ENCODE measurements at regions not wholly inside any gene's neighbourhood (a gene's known extent, or its start where the extent isn't known, plus 50 kb on each side); places are given as distances from the start of the nearest gene placed in this dataset.

GRCh38 chr2:84238907-84239306 is 220.2 kb downstream of the SUCLG1 start:
- peaks cover 6% of the 10 kb centered on the region for H3K4me1 ChIP-seq (ENCODE audit: control insufficient read depth, extremely low read depth, insufficient read depth, low read length)
- no peaks in the 10 kb centered on the region for H3K27me3 ChIP-seq (ENCODE audit: control insufficient read depth, extremely low read depth, insufficient read depth, low read length)
- H4K20me1 ChIP-seq (ENCODE audit: control insufficient read depth, extremely low read depth, insufficient read depth, low read length): no peaks in the 10 kb centered on the region
- no peak overlapping the region for H3K4me2 ChIP-seq (ENCODE audit: control insufficient read depth, extremely low read depth, insufficient read depth, low read depth, low read length)
- no peaks in the 10 kb centered on the region for H3K79me2 ChIP-seq (ENCODE audit: control insufficient read depth, insufficient read depth, low read length)
- DNase-seq (ENCODE audit: low read depth, low spot score) (no peak), FAIRE-seq (no peak)
- no peak for TF ChIP-seq EZH2 (IDR thresholded peaks at IDR 0.05; ENCODE audit: low read length)
- no peak for TF ChIP-seq CTCF (optimal IDR thresholded peaks at IDR 0.05 in 1 of 3, IDR thresholded peaks at IDR 0.05 in 1 of 3, conservative IDR thresholded peaks at IDR 0.05 in 1 of 3; ENCODE audit: extremely low read depth in 1 of 3, insufficient read depth in 2 of 3, low read length in 3 of 3)
- no peak overlapping the region for H3K27ac ChIP-seq (ENCODE audit: control insufficient read depth, insufficient read depth, low read length)
- no peaks in the 10 kb centered on the region for H3K9me3 ChIP-seq (ENCODE audit: control insufficient read depth, low read depth, low read length)
- H2AFZ ChIP-seq (ENCODE audit: control insufficient read depth, low read length): no peak overlapping the region
- dilution Hi-C loops (cut with MboI; ENCODE audit: extremely low pct_ligation_motif_present, low sequenced_read_pairs): no loop called here
- no peaks in the 10 kb centered on the region for H3K9me1 ChIP-seq (ENCODE audit: control insufficient read depth, extremely low read depth, insufficient read depth, low read length)
- no peak overlapping the region for H3K4me3 ChIP-seq (ENCODE audit: control insufficient read depth in 2 of 3, extremely low read depth in 1 of 3, insufficient read depth in 2 of 3, low read depth in 1 of 3, low read length in 3 of 3)
- H3K36me3 ChIP-seq (ENCODE audit: control insufficient read depth in 2 of 2, extremely low read depth in 1 of 2, insufficient read depth in 2 of 2, low read length in 2 of 2): no peaks in the 10 kb centered on the region
- H3K9ac ChIP-seq (ENCODE audit: control insufficient read depth, extremely low read depth, insufficient read depth, low read length): no peak overlapping the region

GRCh38 chr2:84236288-84236687 is 222.8 kb downstream of the SUCLG1 start:
- Histone ChIP-seq H3K36me3 (ENCODE audit: control insufficient read depth in 2 of 2, extremely low read depth in 1 of 2, insufficient read depth in 2 of 2, low read length in 2 of 2) (no peaks in the 10 kb centered on the region), H4K20me1 (ENCODE audit: control insufficient read depth, extremely low read depth, insufficient read depth, low read length) (no peaks in the 10 kb centered on the region), H3K9ac (ENCODE audit: control insufficient read depth, extremely low read depth, insufficient read depth, low read length) (no peak overlapping the region), H3K79me2 (ENCODE audit: control insufficient read depth, insufficient read depth, low read length) (no peaks in the 10 kb centered on the region), H3K4me3 (ENCODE audit: control insufficient read depth in 2 of 3, extremely low read depth in 1 of 3, insufficient read depth in 2 of 3, low read depth in 1 of 3, low read length in 3 of 3) (no peak overlapping the region), H3K4me2 (ENCODE audit: control insufficient read depth, extremely low read depth, insufficient read depth, low read depth, low read length) (no peak overlapping the region), H3K4me1 (ENCODE audit: control insufficient read depth, extremely low read depth, insufficient read depth, low read length) (peaks cover 8% of the 10 kb centered on the region), H3K9me3 (ENCODE audit: control insufficient read depth, low read depth, low read length) (no peaks in the 10 kb centered on the region), H3K27ac (ENCODE audit: control insufficient read depth, insufficient read depth, low read length) (no peak overlapping the region), H3K9me1 (ENCODE audit: control insufficient read depth, extremely low read depth, insufficient read depth, low read length) (no peaks in the 10 kb centered on the region), H2AFZ (ENCODE audit: control insufficient read depth, low read length) (no peak overlapping the region), H3K27me3 (ENCODE audit: control insufficient read depth, extremely low read depth, insufficient read depth, low read length) (no peaks in the 10 kb centered on the region)
- DNase-seq (ENCODE audit: low read depth, low spot score) (no peak), FAIRE-seq (no peak)
- TF ChIP-seq EZH2 (IDR thresholded peaks at IDR 0.05; ENCODE audit: low read length): no peak
- no peak for TF ChIP-seq CTCF (optimal IDR thresholded peaks at IDR 0.05 in 1 of 3, IDR thresholded peaks at IDR 0.05 in 1 of 3, conservative IDR thresholded peaks at IDR 0.05 in 1 of 3; ENCODE audit: extremely low read depth in 1 of 3, insufficient read depth in 2 of 3, low read length in 3 of 3)
- dilution Hi-C loops (cut with MboI; ENCODE audit: extremely low pct_ligation_motif_present, low sequenced_read_pairs): no loop called here
